Osteoblast (primary cell): ENCODE measurements at regions not wholly inside any gene's neighbourhood (a gene's known extent, or its start where the extent isn't known, plus 50 kb on each side); places are given as distances from the start of the nearest gene placed in this dataset.

Experiments
- DNase-seq: peaks from one replicate; pipeline ENCODE4 v3.0.0; 2011; ENCODE audit warnings: low spot score, mixed read lengths; ENCODE audit not compliant: insufficient read length; ENCODE audit errors: missing footprints
- H2AFZ ChIP-seq: 2 replicates; pipeline ENCODE4 v1.6.0; 2011; ENCODE audit warnings: mild to moderate bottlenecking, low read length
- H3K27ac ChIP-seq: 2 replicates; pipeline ENCODE4 v1.5.1; 2011; ENCODE audit warnings: mild to moderate bottlenecking, low read depth, low read length, moderate library complexity
- H3K27me3 ChIP-seq: 2 replicates; pipeline ENCODE4 v1.6.0; 2012; ENCODE audit warnings: mild to moderate bottlenecking, control low read depth, inconsistent platforms, low read length, moderate library complexity; ENCODE audit not compliant: insufficient read depth
- H3K36me3 ChIP-seq: 2 replicates; pipeline ENCODE4 v1.5.1; 2011; ENCODE audit warnings: mild to moderate bottlenecking, low read length, control low read depth, moderate library complexity; ENCODE audit not compliant: insufficient read depth
- H3K4me1 ChIP-seq: 2 replicates; pipeline ENCODE4 v1.5.1; 2011; ENCODE audit warnings: mild to moderate bottlenecking, low read length, control low read depth, moderate library complexity; ENCODE audit not compliant: insufficient read depth
- H3K4me2 ChIP-seq: 2 replicates; pipeline ENCODE4 v1.6.0; 2011; ENCODE audit warnings: mild to moderate bottlenecking, low read length; ENCODE audit not compliant: insufficient read depth
- H3K4me3 ChIP-seq: fragments of 200-600 bp; sonication (generic); 3 replicates; pipeline ENCODE4 v1.5.1; 2012; ENCODE audit warnings: mild to moderate bottlenecking, low read length, inconsistent platforms; ENCODE audit not compliant: insufficient read depth
- H3K79me2 ChIP-seq: 2 replicates; pipeline ENCODE4 v1.6.0; 2012; ENCODE audit warnings: mild to moderate bottlenecking, low read length, control low read depth, inconsistent platforms; ENCODE audit not compliant: insufficient read depth
- H3K9me3 ChIP-seq: 2 replicates; pipeline ENCODE4 v1.5.1; 2011; ENCODE audit warnings: low read depth, low read length, control low read depth
- H4K20me1 ChIP-seq: 2 replicates; pipeline ENCODE4 v1.6.0; 2012; ENCODE audit warnings: mild to moderate bottlenecking, low read length, control low read depth; ENCODE audit not compliant: insufficient read depth
- TF ChIP-seq, protein P1 (sequence below): IDR thresholded peaks from 2 replicates; pipeline ENCODE4 v1.5.1; 2011; ENCODE audit warnings: mild to moderate bottlenecking, low read depth, low read length, moderate library complexity; ENCODE audit errors: extremely low read depth

DNA sequence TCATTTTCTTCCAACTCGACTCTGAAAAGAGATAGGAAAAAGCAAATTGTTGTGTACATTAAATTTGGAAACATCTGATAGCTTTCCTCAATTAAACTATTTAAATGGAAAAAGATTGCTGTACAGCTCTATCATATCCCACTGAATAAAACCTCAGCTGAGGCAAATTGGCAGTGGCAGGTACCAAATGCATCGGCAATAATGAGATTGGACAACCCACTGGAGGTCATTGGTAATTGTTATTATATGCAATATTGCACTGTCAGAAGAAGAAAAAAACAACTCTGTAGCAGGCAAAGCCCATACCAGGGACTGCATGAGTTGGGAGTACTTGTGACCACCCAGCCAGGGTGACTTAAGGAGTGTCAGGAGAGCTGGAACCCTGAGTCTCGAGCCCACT, 291.6 kb upstream of the SKOR2 start:
- no peaks in the 10 kb centered on the region for H3K79me2 ChIP-seq

DNA sequence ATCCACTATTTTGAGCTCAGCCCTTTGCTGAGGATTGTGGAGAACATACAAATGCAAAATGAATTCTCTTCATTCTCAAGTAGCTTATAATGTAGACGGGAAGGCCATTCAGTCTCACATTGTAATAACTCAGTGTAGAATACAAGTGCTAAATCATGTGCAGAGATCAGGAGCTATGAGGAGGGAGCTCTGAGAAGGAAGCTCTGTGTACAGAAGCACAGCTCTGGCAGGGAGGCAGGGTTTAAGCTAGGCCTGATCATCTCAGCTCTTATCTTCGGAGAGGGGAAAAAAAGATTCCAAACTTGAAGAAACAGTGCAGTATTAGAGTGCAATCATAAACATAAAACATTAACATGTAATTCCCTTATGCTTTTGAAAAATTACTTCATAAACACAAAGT, 291.1 kb upstream of the SKOR2 start:
- Histone ChIP-seq H3K27me3 (no peaks in the 10 kb centered on the region), H3K27ac (no peak overlapping the region), H3K36me3 (no peaks in the 10 kb centered on the region), H2AFZ (no peak overlapping the region), H3K79me2 (no peaks in the 10 kb centered on the region), H3K4me1 (no peaks in the 10 kb centered on the region), H3K4me2 (no peak overlapping the region), H3K9me3 (no peaks in the 10 kb centered on the region), H3K4me3 (no peak overlapping the region), H4K20me1 (no peaks in the 10 kb centered on the region)
- TF ChIP-seq, protein P1, sequence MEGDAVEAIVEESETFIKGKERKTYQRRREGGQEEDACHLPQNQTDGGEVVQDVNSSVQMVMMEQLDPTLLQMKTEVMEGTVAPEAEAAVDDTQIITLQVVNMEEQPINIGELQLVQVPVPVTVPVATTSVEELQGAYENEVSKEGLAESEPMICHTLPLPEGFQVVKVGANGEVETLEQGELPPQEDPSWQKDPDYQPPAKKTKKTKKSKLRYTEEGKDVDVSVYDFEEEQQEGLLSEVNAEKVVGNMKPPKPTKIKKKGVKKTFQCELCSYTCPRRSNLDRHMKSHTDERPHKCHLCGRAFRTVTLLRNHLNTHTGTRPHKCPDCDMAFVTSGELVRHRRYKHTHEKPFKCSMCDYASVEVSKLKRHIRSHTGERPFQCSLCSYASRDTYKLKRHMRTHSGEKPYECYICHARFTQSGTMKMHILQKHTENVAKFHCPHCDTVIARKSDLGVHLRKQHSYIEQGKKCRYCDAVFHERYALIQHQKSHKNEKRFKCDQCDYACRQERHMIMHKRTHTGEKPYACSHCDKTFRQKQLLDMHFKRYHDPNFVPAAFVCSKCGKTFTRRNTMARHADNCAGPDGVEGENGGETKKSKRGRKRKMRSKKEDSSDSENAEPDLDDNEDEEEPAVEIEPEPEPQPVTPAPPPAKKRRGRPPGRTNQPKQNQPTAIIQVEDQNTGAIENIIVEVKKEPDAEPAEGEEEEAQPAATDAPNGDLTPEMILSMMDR = no peak
- no peak for DNase-seq

More for the DNA sequence above, 291.6 kb upstream of the SKOR2 start:
- no peak overlapping the region for H3K4me3 ChIP-seq
- H3K27ac ChIP-seq = no peak overlapping the region
- H4K20me1 ChIP-seq = no peaks in the 10 kb centered on the region
- H3K27me3 ChIP-seq = no peaks in the 10 kb centered on the region
- H2AFZ ChIP-seq = no peak overlapping the region
- H3K4me2 ChIP-seq = no peak overlapping the region
- no peaks in the 10 kb centered on the region for H3K9me3 ChIP-seq
- no peaks in the 10 kb centered on the region for H3K4me1 ChIP-seq
- DNase-seq = no peak
- TF ChIP-seq, protein P1 = no peak
- H3K36me3 ChIP-seq = no peaks in the 10 kb centered on the region

DNA sequence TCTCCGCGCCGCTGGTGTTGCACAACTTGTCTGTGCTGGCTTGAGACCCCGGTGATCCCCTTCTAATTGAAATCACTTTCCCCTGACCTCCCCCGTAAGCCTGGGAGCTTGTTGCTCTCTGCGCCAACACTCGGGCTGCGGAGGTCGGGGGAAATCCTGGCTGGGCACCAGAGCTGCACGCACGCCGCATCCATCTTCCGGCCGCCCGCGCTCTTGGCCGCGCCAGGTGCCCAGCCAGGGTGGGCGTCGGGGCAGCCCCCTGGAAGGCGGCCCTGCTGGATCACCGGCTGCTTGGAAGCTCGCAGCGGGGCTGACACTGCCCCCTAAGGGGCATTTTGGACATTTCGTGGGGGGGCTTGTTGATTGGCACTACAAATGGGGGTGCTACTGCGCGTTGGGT, 280.3 kb upstream of the SKOR2 start:
- Histone ChIP-seq H3K36me3 (no peaks in the 10 kb centered on the region), H3K79me2 (no peaks in the 10 kb centered on the region), H4K20me1 (no peaks in the 10 kb centered on the region), H3K4me1 (no peaks in the 10 kb centered on the region), H2AFZ (no peak overlapping the region), H3K27me3 (no peaks in the 10 kb centered on the region), H3K27ac (no peak overlapping the region), H3K4me3 (no peak overlapping the region), H3K9me3 (no peaks in the 10 kb centered on the region), H3K4me2 (no peak overlapping the region)
- DNase-seq = no peak
- TF ChIP-seq, protein P1 = no peak

DNA sequence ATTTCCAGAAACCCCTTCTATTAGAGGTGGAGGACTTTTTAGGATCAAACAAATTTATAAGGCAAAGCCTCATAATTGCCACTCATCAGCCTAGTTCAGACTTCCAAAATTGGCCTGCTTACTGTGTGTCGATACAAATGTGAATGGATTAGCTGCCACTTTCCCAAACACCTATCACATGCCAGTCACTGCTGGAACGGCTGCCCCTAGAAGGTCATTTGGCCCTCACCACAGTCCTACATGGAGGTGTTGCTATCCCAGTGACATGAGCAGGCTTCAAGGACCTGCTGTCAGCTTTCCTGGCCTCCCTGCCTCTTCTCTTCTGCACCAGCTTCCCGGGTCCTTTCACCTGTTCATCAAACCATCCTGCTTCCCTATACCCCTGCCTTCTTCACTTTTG, 279.2 kb upstream of the SKOR2 start:
- H3K79me2 ChIP-seq = no peaks in the 10 kb centered on the region
- no peak overlapping the region for H3K4me2 ChIP-seq
- TF ChIP-seq, protein P1 = no peak
- DNase-seq = no peak
- no peaks in the 10 kb centered on the region for H3K36me3 ChIP-seq
- H4K20me1 ChIP-seq = no peaks in the 10 kb centered on the region
- no peak overlapping the region for H2AFZ ChIP-seq
- H3K9me3 ChIP-seq = no peaks in the 10 kb centered on the region
- no peak overlapping the region for H3K27ac ChIP-seq
- no peak overlapping the region for H3K4me3 ChIP-seq
- no peaks in the 10 kb centered on the region for H3K27me3 ChIP-seq
- H3K4me1 ChIP-seq = no peaks in the 10 kb centered on the region
